Transverse colon (tissue), 3 donors: ENCODE measurements at regions not wholly inside any gene's neighbourhood (a gene's known extent, or its start where the extent isn't known, plus 50 kb on each side); places are given as distances from the start of the nearest gene placed in this dataset.

Source experiments
- EP300 ChIP-seq: sonication (generic); formaldehyde crosslinking; IDR thresholded peaks from one replicate; pipeline ENCODE4 v1.6.1; 2017; ENCODE audit warnings: antibody characterized with exemption, low read depth
- TF ChIP-seq, protein P1 (sequence below), 5 experiments: fragments of 200-600 bp in 3 of 5; fragments of 450-650 bp in 2 of 5; sonication (generic) in 3 of 5; IDR thresholded peaks; 1 replicate in 2 of 5; 2 replicates in 3 of 5; pipeline ENCODE4 v1.5.1; 2016 to 2017; ENCODE audit warnings: antibody characterized with exemption in 5 of 5, inconsistent platforms in 3 of 5, mild to moderate bottlenecking in 2 of 5, moderate library complexity in 1 of 5

GRCh38 chr15:53835309-53835708 lies 75.8 kb upstream of the WDR72 start:
- TF ChIP-seq, protein P1, sequence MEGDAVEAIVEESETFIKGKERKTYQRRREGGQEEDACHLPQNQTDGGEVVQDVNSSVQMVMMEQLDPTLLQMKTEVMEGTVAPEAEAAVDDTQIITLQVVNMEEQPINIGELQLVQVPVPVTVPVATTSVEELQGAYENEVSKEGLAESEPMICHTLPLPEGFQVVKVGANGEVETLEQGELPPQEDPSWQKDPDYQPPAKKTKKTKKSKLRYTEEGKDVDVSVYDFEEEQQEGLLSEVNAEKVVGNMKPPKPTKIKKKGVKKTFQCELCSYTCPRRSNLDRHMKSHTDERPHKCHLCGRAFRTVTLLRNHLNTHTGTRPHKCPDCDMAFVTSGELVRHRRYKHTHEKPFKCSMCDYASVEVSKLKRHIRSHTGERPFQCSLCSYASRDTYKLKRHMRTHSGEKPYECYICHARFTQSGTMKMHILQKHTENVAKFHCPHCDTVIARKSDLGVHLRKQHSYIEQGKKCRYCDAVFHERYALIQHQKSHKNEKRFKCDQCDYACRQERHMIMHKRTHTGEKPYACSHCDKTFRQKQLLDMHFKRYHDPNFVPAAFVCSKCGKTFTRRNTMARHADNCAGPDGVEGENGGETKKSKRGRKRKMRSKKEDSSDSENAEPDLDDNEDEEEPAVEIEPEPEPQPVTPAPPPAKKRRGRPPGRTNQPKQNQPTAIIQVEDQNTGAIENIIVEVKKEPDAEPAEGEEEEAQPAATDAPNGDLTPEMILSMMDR (IDR thresholded peaks at IDR 0.05): no peak
- TF ChIP-seq EP300: no peak
